Keratinocyte (primary cell): ENCODE measurements at regions not wholly inside any gene's neighbourhood (a gene's known extent, or its start where the extent isn't known, plus 50 kb on each side); places are given as distances from the start of the nearest gene placed in this dataset.
A peak's percentile ranks its signal among the peaks of the same experiment; 100 is the strongest.

Experiments used
- EZH2 ChIP-seq: IDR thresholded peaks from one replicate; pipeline ENCODE4 v1.6.1; 2012; ENCODE audit warnings: inconsistent platforms, mild to moderate bottlenecking, low read length, moderate library complexity
- TF ChIP-seq, protein P1 (sequence below), 3 experiments: IDR thresholded peaks in 1 of 3; conservative IDR thresholded peaks in 1 of 3; optimal IDR thresholded peaks in 1 of 3; 2 replicates in 2 of 3; 3 replicates in 1 of 3; pipeline versions ENCODE3 to v1.5.1; 2011; ENCODE audit warnings: low read length in 3 of 3, mild to moderate bottlenecking in 3 of 3, moderate library complexity in 2 of 3, control low read depth in 1 of 3, inconsistent platforms in 1 of 3; ENCODE audit not compliant: insufficient read depth in 2 of 3; ENCODE audit errors: extremely low read depth in 1 of 3

GRCh38 chr7:72493850-72494661, 81.9 kb upstream of the CALN1 start:
- TF ChIP-seq, protein P1, sequence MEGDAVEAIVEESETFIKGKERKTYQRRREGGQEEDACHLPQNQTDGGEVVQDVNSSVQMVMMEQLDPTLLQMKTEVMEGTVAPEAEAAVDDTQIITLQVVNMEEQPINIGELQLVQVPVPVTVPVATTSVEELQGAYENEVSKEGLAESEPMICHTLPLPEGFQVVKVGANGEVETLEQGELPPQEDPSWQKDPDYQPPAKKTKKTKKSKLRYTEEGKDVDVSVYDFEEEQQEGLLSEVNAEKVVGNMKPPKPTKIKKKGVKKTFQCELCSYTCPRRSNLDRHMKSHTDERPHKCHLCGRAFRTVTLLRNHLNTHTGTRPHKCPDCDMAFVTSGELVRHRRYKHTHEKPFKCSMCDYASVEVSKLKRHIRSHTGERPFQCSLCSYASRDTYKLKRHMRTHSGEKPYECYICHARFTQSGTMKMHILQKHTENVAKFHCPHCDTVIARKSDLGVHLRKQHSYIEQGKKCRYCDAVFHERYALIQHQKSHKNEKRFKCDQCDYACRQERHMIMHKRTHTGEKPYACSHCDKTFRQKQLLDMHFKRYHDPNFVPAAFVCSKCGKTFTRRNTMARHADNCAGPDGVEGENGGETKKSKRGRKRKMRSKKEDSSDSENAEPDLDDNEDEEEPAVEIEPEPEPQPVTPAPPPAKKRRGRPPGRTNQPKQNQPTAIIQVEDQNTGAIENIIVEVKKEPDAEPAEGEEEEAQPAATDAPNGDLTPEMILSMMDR (optimal IDR thresholded peaks at IDR 0.05 in 1 of 3, IDR thresholded peaks at IDR 0.05 in 1 of 3, conservative IDR thresholded peaks at IDR 0.05 in 1 of 3; ENCODE audit: extremely low read depth in 1 of 3, insufficient read depth in 2 of 3, low read length in 3 of 3), result peak; percentile 55 to 73 (median 68)
- TF ChIP-seq EZH2, result no peak
